ENCODE measurements at regions not wholly inside any gene's neighbourhood (a gene's known extent, or its start where the extent isn't known, plus 50 kb on each side); places are given as distances from the start of the nearest gene placed in this dataset.

DNA sequence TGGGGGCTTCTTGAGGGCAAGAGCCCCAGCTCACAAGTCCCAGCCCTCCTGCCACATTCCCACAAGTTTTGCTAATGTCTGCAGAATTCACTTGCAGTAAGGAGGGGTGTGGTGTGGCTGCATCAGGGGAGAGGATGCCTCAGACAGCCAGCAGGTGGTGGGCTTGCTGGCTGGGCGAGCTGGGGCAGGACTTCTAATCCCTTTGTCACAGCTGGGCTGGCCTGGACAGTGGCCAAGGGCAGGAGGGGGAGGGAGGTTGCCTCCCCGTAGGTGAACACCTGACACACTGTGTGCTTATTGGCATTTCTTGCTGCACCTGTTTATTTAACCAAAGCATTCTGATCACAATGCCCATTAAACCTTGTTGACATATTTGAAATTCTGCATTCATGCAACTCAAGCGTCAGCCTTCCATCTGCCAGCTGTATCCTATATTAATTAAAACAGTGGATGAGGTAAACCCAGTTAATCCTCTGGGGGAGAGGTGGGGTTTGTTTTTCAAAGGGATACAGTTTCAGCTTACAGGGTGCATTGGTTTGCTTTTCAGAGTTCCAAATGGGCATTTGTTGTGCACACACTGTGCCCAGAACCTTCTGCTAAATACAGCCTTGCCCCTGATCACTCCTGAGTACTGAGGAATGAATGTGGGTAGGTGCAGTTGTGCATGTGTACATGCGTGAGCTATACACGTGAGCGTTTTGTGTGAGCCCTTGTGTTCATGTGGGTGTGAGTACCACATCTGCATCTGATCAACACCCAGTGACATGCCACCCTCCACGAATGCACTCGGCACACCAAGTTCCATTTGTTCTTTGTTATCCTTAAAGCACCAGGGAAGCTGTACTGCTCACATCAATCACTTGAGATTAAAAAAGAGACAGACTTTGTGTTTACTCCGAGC is 268.7 kb downstream of the XXYLT1 start (continued):
- TF ChIP-seq ZNF121 (CRISPR knock-in tag; IDR thresholded peaks at IDR 0.05) = 0 out of 2 replicates have a peak, but pooled peaks have one; percentile 8
- TF ChIP-seq ZNF768 (CRISPR knock-in tag; IDR thresholded peaks at IDR 0.05) = peak; percentile 19; the same call in 1 of the 2 replicates
- no peak for TF ChIP-seq ZFP90 (CRISPR knock-in tag; IDR thresholded peaks at IDR 0.05; ENCODE audit: borderline replicate concordance)
- no peak for TF ChIP-seq SNAI1 (CRISPR knock-in tag; IDR thresholded peaks at IDR 0.05; ENCODE audit: borderline replicate concordance)
- TF ChIP-seq, protein P1, sequence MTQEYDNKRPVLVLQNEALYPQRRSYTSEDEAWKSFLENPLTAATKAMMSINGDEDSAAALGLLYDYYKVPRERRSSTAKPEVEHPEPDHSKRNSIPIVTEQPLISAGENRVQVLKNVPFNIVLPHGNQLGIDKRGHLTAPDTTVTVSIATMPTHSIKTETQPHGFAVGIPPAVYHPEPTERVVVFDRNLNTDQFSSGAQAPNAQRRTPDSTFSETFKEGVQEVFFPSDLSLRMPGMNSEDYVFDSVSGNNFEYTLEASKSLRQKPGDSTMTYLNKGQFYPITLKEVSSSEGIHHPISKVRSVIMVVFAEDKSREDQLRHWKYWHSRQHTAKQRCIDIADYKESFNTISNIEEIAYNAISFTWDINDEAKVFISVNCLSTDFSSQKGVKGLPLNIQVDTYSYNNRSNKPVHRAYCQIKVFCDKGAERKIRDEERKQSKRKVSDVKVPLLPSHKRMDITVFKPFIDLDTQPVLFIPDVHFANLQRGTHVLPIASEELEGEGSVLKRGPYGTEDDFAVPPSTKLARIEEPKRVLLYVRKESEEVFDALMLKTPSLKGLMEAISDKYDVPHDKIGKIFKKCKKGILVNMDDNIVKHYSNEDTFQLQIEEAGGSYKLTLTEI (CRISPR knock-in tag; conservative IDR thresholded peaks at IDR 0.05) = no peak
- no peak for TF ChIP-seq KLF6 (CRISPR knock-in tag; IDR thresholded peaks at IDR 0.05)
- TF ChIP-seq, protein P2, sequence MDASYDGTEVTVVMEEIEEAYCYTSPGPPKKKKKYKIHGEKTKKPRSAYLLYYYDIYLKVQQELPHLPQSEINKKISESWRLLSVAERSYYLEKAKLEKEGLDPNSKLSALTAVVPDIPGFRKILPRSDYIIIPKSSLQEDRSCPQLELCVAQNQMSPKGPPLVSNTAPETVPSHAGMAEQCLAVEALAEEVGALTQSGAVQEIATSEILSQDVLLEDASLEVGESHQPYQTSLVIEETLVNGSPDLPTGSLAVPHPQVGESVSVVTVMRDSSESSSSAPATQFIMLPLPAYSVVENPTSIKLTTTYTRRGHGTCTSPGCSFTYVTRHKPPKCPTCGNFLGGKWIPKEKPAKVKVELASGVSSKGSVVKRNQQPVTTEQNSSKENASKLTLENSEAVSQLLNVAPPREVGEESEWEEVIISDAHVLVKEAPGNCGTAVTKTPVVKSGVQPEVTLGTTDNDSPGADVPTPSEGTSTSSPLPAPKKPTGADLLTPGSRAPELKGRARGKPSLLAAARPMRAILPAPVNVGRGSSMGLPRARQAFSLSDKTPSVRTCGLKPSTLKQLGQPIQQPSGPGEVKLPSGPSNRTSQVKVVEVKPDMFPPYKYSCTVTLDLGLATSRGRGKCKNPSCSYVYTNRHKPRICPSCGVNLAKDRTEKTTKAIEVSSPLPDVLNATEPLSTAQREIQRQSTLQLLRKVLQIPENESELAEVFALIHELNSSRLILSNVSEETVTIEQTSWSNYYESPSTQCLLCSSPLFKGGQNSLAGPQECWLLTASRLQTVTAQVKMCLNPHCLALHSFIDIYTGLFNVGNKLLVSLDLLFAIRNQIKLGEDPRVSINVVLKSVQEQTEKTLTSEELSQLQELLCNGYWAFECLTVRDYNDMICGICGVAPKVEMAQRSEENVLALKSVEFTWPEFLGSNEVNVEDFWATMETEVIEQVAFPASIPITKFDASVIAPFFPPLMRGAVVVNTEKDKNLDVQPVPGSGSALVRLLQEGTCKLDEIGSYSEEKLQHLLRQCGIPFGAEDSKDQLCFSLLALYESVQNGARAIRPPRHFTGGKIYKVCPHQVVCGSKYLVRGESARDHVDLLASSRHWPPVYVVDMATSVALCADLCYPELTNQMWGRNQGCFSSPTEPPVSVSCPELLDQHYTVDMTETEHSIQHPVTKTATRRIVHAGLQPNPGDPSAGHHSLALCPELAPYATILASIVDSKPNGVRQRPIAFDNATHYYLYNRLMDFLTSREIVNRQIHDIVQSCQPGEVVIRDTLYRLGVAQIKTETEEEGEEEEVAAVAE (CRISPR knock-in tag; IDR thresholded peaks at IDR 0.05; ENCODE audit: borderline replicate concordance) = peak; percentile 28; the same call in 1 of the 2 replicates
- TF ChIP-seq ZNF614 (CRISPR knock-in tag; IDR thresholded peaks at IDR 0.05; ENCODE audit: borderline replicate concordance) = 0 out of 2 replicates have a peak, but pooled peaks have one; percentile 51
- TF ChIP-seq TBP (CRISPR knock-in tag; IDR thresholded peaks at IDR 0.05) = no peak
- no peak for TF ChIP-seq TSC22D2 (CRISPR knock-in tag; IDR thresholded peaks at IDR 0.05; ENCODE audit: borderline replicate concordance)
- peak; percentile 64; the same call in 1 of the 2 replicates for TF ChIP-seq FOXO1 (CRISPR knock-in tag; IDR thresholded peaks at IDR 0.05)
- no peak for TF ChIP-seq EED (CRISPR knock-in tag; IDR thresholded peaks at IDR 0.05)
- TF ChIP-seq ZNF766 (CRISPR knock-in tag; IDR thresholded peaks at IDR 0.05; ENCODE audit: borderline replicate concordance) = no peak
- TF ChIP-seq FOXK1 (CRISPR knock-in tag; IDR thresholded peaks at IDR 0.05; ENCODE audit: borderline replicate concordance, low read depth) = 0 out of 2 replicates have a peak, but pooled peaks have one; percentile 16
- TF ChIP-seq, protein P3, sequence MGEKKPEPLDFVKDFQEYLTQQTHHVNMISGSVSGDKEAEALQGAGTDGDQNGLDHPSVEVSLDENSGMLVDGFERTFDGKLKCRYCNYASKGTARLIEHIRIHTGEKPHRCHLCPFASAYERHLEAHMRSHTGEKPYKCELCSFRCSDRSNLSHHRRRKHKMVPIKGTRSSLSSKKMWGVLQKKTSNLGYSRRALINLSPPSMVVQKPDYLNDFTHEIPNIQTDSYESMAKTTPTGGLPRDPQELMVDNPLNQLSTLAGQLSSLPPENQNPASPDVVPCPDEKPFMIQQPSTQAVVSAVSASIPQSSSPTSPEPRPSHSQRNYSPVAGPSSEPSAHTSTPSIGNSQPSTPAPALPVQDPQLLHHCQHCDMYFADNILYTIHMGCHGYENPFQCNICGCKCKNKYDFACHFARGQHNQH (CRISPR knock-in tag; IDR thresholded peaks at IDR 0.05) = 0 out of 2 replicates have a peak, but pooled peaks have one; percentile 44
- TF ChIP-seq, protein P4, sequence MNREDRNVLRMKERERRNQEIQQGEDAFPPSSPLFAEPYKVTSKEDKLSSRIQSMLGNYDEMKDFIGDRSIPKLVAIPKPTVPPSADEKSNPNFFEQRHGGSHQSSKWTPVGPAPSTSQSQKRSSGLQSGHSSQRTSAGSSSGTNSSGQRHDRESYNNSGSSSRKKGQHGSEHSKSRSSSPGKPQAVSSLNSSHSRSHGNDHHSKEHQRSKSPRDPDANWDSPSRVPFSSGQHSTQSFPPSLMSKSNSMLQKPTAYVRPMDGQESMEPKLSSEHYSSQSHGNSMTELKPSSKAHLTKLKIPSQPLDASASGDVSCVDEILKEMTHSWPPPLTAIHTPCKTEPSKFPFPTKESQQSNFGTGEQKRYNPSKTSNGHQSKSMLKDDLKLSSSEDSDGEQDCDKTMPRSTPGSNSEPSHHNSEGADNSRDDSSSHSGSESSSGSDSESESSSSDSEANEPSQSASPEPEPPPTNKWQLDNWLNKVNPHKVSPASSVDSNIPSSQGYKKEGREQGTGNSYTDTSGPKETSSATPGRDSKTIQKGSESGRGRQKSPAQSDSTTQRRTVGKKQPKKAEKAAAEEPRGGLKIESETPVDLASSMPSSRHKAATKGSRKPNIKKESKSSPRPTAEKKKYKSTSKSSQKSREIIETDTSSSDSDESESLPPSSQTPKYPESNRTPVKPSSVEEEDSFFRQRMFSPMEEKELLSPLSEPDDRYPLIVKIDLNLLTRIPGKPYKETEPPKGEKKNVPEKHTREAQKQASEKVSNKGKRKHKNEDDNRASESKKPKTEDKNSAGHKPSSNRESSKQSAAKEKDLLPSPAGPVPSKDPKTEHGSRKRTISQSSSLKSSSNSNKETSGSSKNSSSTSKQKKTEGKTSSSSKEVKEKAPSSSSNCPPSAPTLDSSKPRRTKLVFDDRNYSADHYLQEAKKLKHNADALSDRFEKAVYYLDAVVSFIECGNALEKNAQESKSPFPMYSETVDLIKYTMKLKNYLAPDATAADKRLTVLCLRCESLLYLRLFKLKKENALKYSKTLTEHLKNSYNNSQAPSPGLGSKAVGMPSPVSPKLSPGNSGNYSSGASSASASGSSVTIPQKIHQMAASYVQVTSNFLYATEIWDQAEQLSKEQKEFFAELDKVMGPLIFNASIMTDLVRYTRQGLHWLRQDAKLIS (CRISPR knock-in tag; IDR thresholded peaks at IDR 0.05) = no peak
- no peak for TF ChIP-seq MED13 (CRISPR knock-in tag; IDR thresholded peaks at IDR 0.05)
- no peak for TF ChIP-seq ZNF839 (CRISPR knock-in tag; IDR thresholded peaks at IDR 0.05; ENCODE audit: borderline replicate concordance)
